Osteoblast (primary cell): ENCODE measurements at regions not wholly inside any gene's neighbourhood (a gene's known extent, or its start where the extent isn't known, plus 50 kb on each side); places are given as distances from the start of the nearest gene placed in this dataset.

ENCODE experiments used
- DNase-seq: peaks from one replicate; pipeline ENCODE4 v3.0.0; 2011; ENCODE audit warnings: low spot score, mixed read lengths; ENCODE audit not compliant: insufficient read length; ENCODE audit errors: missing footprints
- H2AFZ ChIP-seq: 2 replicates; pipeline ENCODE4 v1.6.0; 2011; ENCODE audit warnings: mild to moderate bottlenecking, low read length
- H3K27ac ChIP-seq: 2 replicates; pipeline ENCODE4 v1.5.1; 2011; ENCODE audit warnings: mild to moderate bottlenecking, low read depth, low read length, moderate library complexity
- H3K27me3 ChIP-seq: 2 replicates; pipeline ENCODE4 v1.6.0; 2012; ENCODE audit warnings: mild to moderate bottlenecking, control low read depth, inconsistent platforms, low read length, moderate library complexity; ENCODE audit not compliant: insufficient read depth
- H3K36me3 ChIP-seq: 2 replicates; pipeline ENCODE4 v1.5.1; 2011; ENCODE audit warnings: mild to moderate bottlenecking, low read length, control low read depth, moderate library complexity; ENCODE audit not compliant: insufficient read depth
- H3K4me1 ChIP-seq: 2 replicates; pipeline ENCODE4 v1.5.1; 2011; ENCODE audit warnings: mild to moderate bottlenecking, low read length, control low read depth, moderate library complexity; ENCODE audit not compliant: insufficient read depth
- H3K4me2 ChIP-seq: 2 replicates; pipeline ENCODE4 v1.6.0; 2011; ENCODE audit warnings: mild to moderate bottlenecking, low read length; ENCODE audit not compliant: insufficient read depth
- H3K4me3 ChIP-seq: fragments of 200-600 bp; sonication (generic); 3 replicates; pipeline ENCODE4 v1.5.1; 2012; ENCODE audit warnings: mild to moderate bottlenecking, low read length, inconsistent platforms; ENCODE audit not compliant: insufficient read depth
- H3K79me2 ChIP-seq: 2 replicates; pipeline ENCODE4 v1.6.0; 2012; ENCODE audit warnings: mild to moderate bottlenecking, low read length, control low read depth, inconsistent platforms; ENCODE audit not compliant: insufficient read depth
- H3K9me3 ChIP-seq: 2 replicates; pipeline ENCODE4 v1.5.1; 2011; ENCODE audit warnings: low read depth, low read length, control low read depth
- H4K20me1 ChIP-seq: 2 replicates; pipeline ENCODE4 v1.6.0; 2012; ENCODE audit warnings: mild to moderate bottlenecking, low read length, control low read depth; ENCODE audit not compliant: insufficient read depth
- CTCF ChIP-seq: IDR thresholded peaks from 2 replicates; pipeline ENCODE4 v1.5.1; 2011; ENCODE audit warnings: mild to moderate bottlenecking, low read depth, low read length, moderate library complexity; ENCODE audit errors: extremely low read depth

GRCh38 chr2:67948506-67948905 is 114.3 kb downstream of the C1D start:
- no peak for DNase-seq
- Histone ChIP-seq H3K36me3 (no peaks in the 10 kb centered on the region), H2AFZ (no peak overlapping the region), H4K20me1 (no peaks in the 10 kb centered on the region), H3K79me2 (no peaks in the 10 kb centered on the region), H3K27ac (no peak overlapping the region), H3K9me3 (no peaks in the 10 kb centered on the region), H3K4me3 (no peak overlapping the region), H3K4me1 (peaks cover 3% of the 10 kb centered on the region), H3K4me2 (no peak overlapping the region), H3K27me3 (no peaks in the 10 kb centered on the region)
- no peak for TF ChIP-seq CTCF

- Histone ChIP-seq H3K27me3 (no peaks in the 10 kb centered on the region), H3K4me3 (no peak overlapping the region), H3K79me2 (no peaks in the 10 kb centered on the region), H3K9me3 (no peaks in the 10 kb centered on the region), H3K4me2 (no peak overlapping the region), H3K27ac (no peak overlapping the region), H3K36me3 (no peaks in the 10 kb centered on the region), H3K4me1 (peaks cover 3% of the 10 kb centered on the region), H2AFZ (peak overlapping the region; percentile 18), H4K20me1 (no peaks in the 10 kb centered on the region)
- no peak for DNase-seq
- TF ChIP-seq CTCF = no peak
Measured at GRCh38 chr2:67950018-67950417, 112.8 kb downstream of the C1D start.

GRCh38 chr2:67950919-67951318 is 111.9 kb downstream of the C1D start:
- Histone ChIP-seq H3K9me3 (no peaks in the 10 kb centered on the region), H3K27ac (no peak overlapping the region), H3K79me2 (no peaks in the 10 kb centered on the region), H3K27me3 (no peaks in the 10 kb centered on the region), H3K4me1 (peaks cover 3% of the 10 kb centered on the region), H4K20me1 (no peaks in the 10 kb centered on the region), H3K4me3 (peak overlapping the region; percentile 9), H3K36me3 (no peaks in the 10 kb centered on the region), H2AFZ (peak overlapping the region; percentile 58), H3K4me2 (peak overlapping the region; percentile 56)
- TF ChIP-seq CTCF = no peak
- no peak for DNase-seq

GRCh38 chr2:67952066-67952465 is 110.7 kb downstream of the C1D start:
- TF ChIP-seq CTCF = no peak
- H3K79me2 ChIP-seq = no peaks in the 10 kb centered on the region
- no peak for DNase-seq
- H3K9me3 ChIP-seq = no peaks in the 10 kb centered on the region
- no peaks in the 10 kb centered on the region for H4K20me1 ChIP-seq
- no peak overlapping the region for H3K4me2 ChIP-seq
- H3K4me1 ChIP-seq = peaks cover 3% of the 10 kb centered on the region
- H3K27me3 ChIP-seq = no peaks in the 10 kb centered on the region
- no peaks in the 10 kb centered on the region for H3K36me3 ChIP-seq
- H3K4me3 ChIP-seq = no peak overlapping the region
- H2AFZ ChIP-seq = no peak overlapping the region
- H3K27ac ChIP-seq = no peak overlapping the region
